Medulla oblongata (tissue), 1 donor: ENCODE measurements at regions not wholly inside any gene's neighbourhood (a gene's known extent, or its start where the extent isn't known, plus 50 kb on each side); places are given as distances from the start of the nearest gene placed in this dataset.

Experiments
- DNase-seq: peaks from one replicate; pipeline ENCODE4 v3.0.0-alpha.2; 2015; ENCODE audit errors: extremely low spot score

GRCh38 chr6:6889601-6890000, 218.2 kb upstream of the RREB1 start:
- DNase-seq = no peak

- DNase-seq = no peak
Observed at GRCh38 chr6:6890400-6890858, 217.3 kb upstream of the RREB1 start.

GRCh38 chr6:6891125-6891721, 216.5 kb upstream of the RREB1 start:
- no peak for DNase-seq

- DNase-seq = no peak
Observed at GRCh38 chr6:6891949-6892461, 215.8 kb upstream of the RREB1 start.

GRCh38 chr6:6892744-6893583, 214.8 kb upstream of the RREB1 start:
- DNase-seq = no peak

GRCh38 chr6:6893701-6894100, 214.1 kb upstream of the RREB1 start:
- DNase-seq = no peak

GRCh38 chr6:6895929-6896328, 211.8 kb upstream of the RREB1 start:
- no peak for DNase-seq

GRCh38 chr6:6897140-6897539, 210.6 kb upstream of the RREB1 start:
- no peak for DNase-seq

GRCh38 chr6:6900569-6901204, 207.1 kb upstream of the RREB1 start:
- no peak for DNase-seq

- no peak for DNase-seq
Observed at GRCh38 chr6:6901205-6901719, 206.5 kb upstream of the RREB1 start.

- no peak for DNase-seq
Observed at GRCh38 chr6:6901945-6902344, 205.8 kb upstream of the RREB1 start.

GRCh38 chr6:6905961-6906518, 201.7 kb upstream of the RREB1 start:
- no peak for DNase-seq

- DNase-seq = no peak
Observed at GRCh38 chr6:6906570-6907213, 201.1 kb upstream of the RREB1 start.

GRCh38 chr6:6907286-6907685, 200.5 kb upstream of the RREB1 start:
- DNase-seq = no peak

- DNase-seq = no peak
Observed at GRCh38 chr6:6908121-6908520, 199.6 kb upstream of the RREB1 start.

GRCh38 chr6:6909111-6909510, 198.7 kb upstream of the RREB1 start:
- no peak for DNase-seq

GRCh38 chr6:6910734-6911295, 196.9 kb upstream of the RREB1 start:
- DNase-seq = no peak

GRCh38 chr6:6911391-6911790, 196.4 kb upstream of the RREB1 start:
- DNase-seq = no peak

GRCh38 chr6:6912817-6913744, 194.7 kb upstream of the RREB1 start:
- DNase-seq = no peak

GRCh38 chr6:6915219-6915618, 192.5 kb upstream of the RREB1 start:
- DNase-seq = no peak
